Ovary (tissue), 7 donors: ENCODE measurements at regions not wholly inside any gene's neighbourhood (a gene's known extent, or its start where the extent isn't known, plus 50 kb on each side); places are given as distances from the start of the nearest gene placed in this dataset.

Source experiments
- DNase-seq, 5 donors: peaks; one replicate each; pipeline ENCODE4 v3.0.0-alpha.2; 2019 to 2020
- H3K27ac ChIP-seq, 2 donors: fragments of 200-600 bp; one replicate each; pipeline versions ENCODE4 v1.5.1 to v1.8.0; 2019 to 2022
- H3K27me3 ChIP-seq: fragments of 200-600 bp; one replicate; pipeline ENCODE4 v1.8.0; 2022
- H3K36me3 ChIP-seq: fragments of 200-600 bp; sonication (generic); one replicate; pipeline ENCODE4 v1.5.1; 2019
- H3K4me1 ChIP-seq: one replicate; pipeline ENCODE4 v1.8.1; 2013; ENCODE audit warnings: mild to moderate bottlenecking, moderate library complexity; ENCODE audit not compliant: insufficient read depth
- H3K4me3 ChIP-seq: fragments of 200-600 bp; sonication (generic); one replicate; pipeline ENCODE4 v1.5.1; 2017
- H3K9me3 ChIP-seq, 2 donors: fragments of 200-600 bp in 1 of 2; sonication (generic) in 1 of 2; one replicate each; pipeline versions ENCODE4 v1.5.1 to v1.8.1; 2013 to 2019; ENCODE audit warnings: mild to moderate bottlenecking in 1 of 2, moderate library complexity in 1 of 2
- CTCF ChIP-seq, 3 donors: fragments of 450-650 bp in 2 of 3; fragments of 200-600 bp in 1 of 3; IDR thresholded peaks; one replicate each; pipeline versions ENCODE4 v1.5.1 to v1.8.0; 2016 to 2022; ENCODE audit warnings: antibody characterized with exemption in 3 of 3, mild to moderate bottlenecking in 1 of 3
- EP300 ChIP-seq: sonication (generic); formaldehyde crosslinking; IDR thresholded peaks from one replicate; pipeline ENCODE4 v1.6.1; 2017; ENCODE audit warnings: antibody characterized with exemption
- POLR2A ChIP-seq: fragments of 450-650 bp; IDR thresholded peaks from one replicate; pipeline ENCODE4 v1.6.1; 2017; ENCODE audit warnings: antibody characterized with exemption, mild to moderate bottlenecking, moderate library complexity
- WGBS, 3 donors: extraction: QIAGEN DNeasy Blood & Tissue Kit in 1 of 3; methylation state at CpG; one replicate each; pipeline versions ENCODE4 v1.1.5 to v1.1.7; 2013 to 2017; 5-methylcytosine and 5-hydroxymethylcytosine counted together
- intact Hi-C, 4 donors: fragments of 100-400 bp; cut with DNase I; formaldehyde crosslinking; loops; one replicate each; pipeline versions ENCODE4 v1.11.0 to v1.15.1; 2022 to 2023
- donor health status: DM: no; HTN: no; CAD: no; lungs with moderate emphysema.
- donor health status: DM: no; HTN: no; CAD: no.
- donor health status: Bipolar disorder and iron deficiency.
- donor health status: DM: no; HTN: no; CAD: no.
- donor health status: DM: yes; HTN: yes; CAD: no.

- H3K9me3 ChIP-seq = no peaks in the 10 kb centered on the region
These were observed 144.5 kb upstream of the NUDT12 start for GRCh38 chr5:103706939-103707682.

GRCh38 chr5:103703617-103704016 lies 141.0 kb upstream of the NUDT12 start:
- WGBS, 3 donors = 59 to 67% (median 63%) methylated on average over 3 of the region's 3 CpGs
- Histone ChIP-seq H3K4me1 (no peaks in the 10 kb centered on the region), H3K4me3 (no peak overlapping the region), H3K27ac (no peak overlapping the region), H3K27me3 (no peaks in the 10 kb centered on the region), H3K36me3 (no peaks in the 10 kb centered on the region), H3K9me3 (no peaks in the 10 kb centered on the region)
- intact Hi-C loops = no loop called here
- TF ChIP-seq CTCF (IDR thresholded peaks at IDR 0.05) (no peak), POLR2A (no peak), EP300 (no peak)
- no peak for DNase-seq

More at GRCh38 chr5:103706939-103707682, 144.5 kb upstream of the NUDT12 start:
- DNase-seq = no peak
- WGBS, 3 donors = 61 to 63% (median 62%) methylated on average over 4 of the region's 4 CpGs
- no peaks in the 10 kb centered on the region for H3K27me3 ChIP-seq
- no peak overlapping the region for H3K4me3 ChIP-seq
- intact Hi-C loops = no loop called here
- no peak overlapping the region for H3K27ac ChIP-seq
- no peaks in the 10 kb centered on the region for H3K36me3 ChIP-seq
- H3K4me1 ChIP-seq = no peaks in the 10 kb centered on the region
- no peak for TF ChIP-seq EP300
- TF ChIP-seq POLR2A = no peak
- no peak for TF ChIP-seq CTCF (IDR thresholded peaks at IDR 0.05)

- intact Hi-C loops = no loop called here
- Histone ChIP-seq H3K27me3 (no peaks in the 10 kb centered on the region), H3K4me3 (no peak overlapping the region), H3K9me3 (no peaks in the 10 kb centered on the region), H3K27ac (no peak overlapping the region), H3K36me3 (no peaks in the 10 kb centered on the region), H3K4me1 (no peaks in the 10 kb centered on the region)
- WGBS, 3 donors = 22 to 38% (median 24%) methylated on average over 2 of the region's 2 CpGs
- no peak for DNase-seq
- TF ChIP-seq POLR2A (no peak), EP300 (no peak), CTCF (IDR thresholded peaks at IDR 0.05) (no peak)
These were observed 130.9 kb upstream of the NUDT12 start for GRCh38 chr5:103693517-103693916.

GRCh38 chr5:103690676-103691075 lies 128.1 kb upstream of the NUDT12 start:
- H3K4me3 ChIP-seq = no peak overlapping the region
- H3K9me3 ChIP-seq = no peaks in the 10 kb centered on the region
- H3K27ac ChIP-seq = no peak overlapping the region
- no peak for TF ChIP-seq POLR2A
- no peak for TF ChIP-seq CTCF (IDR thresholded peaks at IDR 0.05)
- no peak for TF ChIP-seq EP300
- DNase-seq = no peak
- intact Hi-C loops = no loop called here
- no peaks in the 10 kb centered on the region for H3K4me1 ChIP-seq
- H3K27me3 ChIP-seq = no peaks in the 10 kb centered on the region
- 19 to 40% (median 20%) methylated on average over 1 of the region's 1 CpG for WGBS, 3 donors
- no peaks in the 10 kb centered on the region for H3K36me3 ChIP-seq
